ENCODE measurements at regions not wholly inside any gene's neighbourhood (a gene's known extent, or its start where the extent isn't known, plus 50 kb on each side); places are given as distances from the start of the nearest gene placed in this dataset.

- TF ChIP-seq ZNF532 (CRISPR knock-in tag; IDR thresholded peaks at IDR 0.05; ENCODE audit: borderline replicate concordance) (no peak), ESRRA (CRISPR knock-in tag; IDR thresholded peaks at IDR 0.05; ENCODE audit: borderline replicate concordance) (no peak), ZNF317 (CRISPR knock-in tag; IDR thresholded peaks at IDR 0.05; ENCODE audit: borderline replicate concordance, low read depth) (no peak)
- TF ChIP-seq, protein P1, sequence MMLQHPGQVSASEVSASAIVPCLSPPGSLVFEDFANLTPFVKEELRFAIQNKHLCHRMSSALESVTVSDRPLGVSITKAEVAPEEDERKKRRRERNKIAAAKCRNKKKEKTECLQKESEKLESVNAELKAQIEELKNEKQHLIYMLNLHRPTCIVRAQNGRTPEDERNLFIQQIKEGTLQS (CRISPR knock-in tag; conservative IDR thresholded peaks at IDR 0.05): no peak
Measured at GRCh38 chr3:177882124-177882648, 654.0 kb upstream of the KCNMB2 start (continued).

GRCh38 chr3:177883091-177883490 lies 653.1 kb upstream of the KCNMB2 start:
- ATAC-seq (no peak), DNase-seq (ENCODE audit: low spot score) (no peak)
- TF ChIP-seq FOXP1 (CRISPR knock-in tag; IDR thresholded peaks at IDR 0.05; ENCODE audit: borderline replicate concordance) (no peak), ZNF532 (CRISPR knock-in tag; IDR thresholded peaks at IDR 0.05; ENCODE audit: borderline replicate concordance) (no peak), NR3C1 (CRISPR knock-in tag; conservative IDR thresholded peaks at IDR 0.05; ENCODE audit: low read depth) (no peak), ZNF121 (CRISPR knock-in tag; IDR thresholded peaks at IDR 0.05) (no peak)
- no peak overlapping the region for H3K4me3 Mint-ChIP-seq
- H3K36me3 Mint-ChIP-seq: no peaks in the 10 kb centered on the region
- H3K4me1 Mint-ChIP-seq: peaks cover 5% of the 10 kb centered on the region; the same call in 1 of the 2 replicates
- no peaks in the 10 kb centered on the region for H3K27me3 Mint-ChIP-seq (ENCODE audit: low read depth)
- no peak overlapping the region for H3K27ac Mint-ChIP-seq
- peaks cover under 1% of the 10 kb centered on the region; the same call in 1 of the 2 replicates for H3K9me3 Mint-ChIP-seq
- ChIA-PET POLR2A (no interaction called here), CTCF (no interaction called here)

- ChIA-PET POLR2A (interaction anchor here (0.6 to 0.7 kb wide), 2 partner anchors 28 to 368 kb away, joined by 3 to 4 read pairs; no protein-coding TSS in a partner anchor), CTCF (no interaction called here)
- H3K27me3 Mint-ChIP-seq (ENCODE audit: low read depth): no peaks in the 10 kb centered on the region
- H3K27ac Mint-ChIP-seq: no peak overlapping the region
- no peak overlapping the region for H3K4me3 Mint-ChIP-seq
- no peaks in the 10 kb centered on the region for H3K36me3 Mint-ChIP-seq
- H3K9me3 Mint-ChIP-seq: peaks cover 7% of the 10 kb centered on the region
- peaks cover 5% of the 10 kb centered on the region; the same call in 1 of the 2 replicates for H3K4me1 Mint-ChIP-seq
- ATAC-seq (no peak), DNase-seq (ENCODE audit: low spot score) (no peak)
- TF ChIP-seq, protein P1 (CRISPR knock-in tag; conservative IDR thresholded peaks at IDR 0.05): no peak
- TF ChIP-seq HMGXB4 (CRISPR knock-in tag; IDR thresholded peaks at IDR 0.05): no peak
- TF ChIP-seq ZNF512 (CRISPR knock-in tag; IDR thresholded peaks at IDR 0.05; ENCODE audit: borderline replicate concordance): no peak
- TF ChIP-seq NR2C2 (CRISPR knock-in tag; IDR thresholded peaks at IDR 0.05): no peak
- TF ChIP-seq ZNF425 (CRISPR knock-in tag; conservative IDR thresholded peaks at IDR 0.05): no peak
- TF ChIP-seq ZMAT4 (CRISPR knock-in tag; IDR thresholded peaks at IDR 0.05): no peak
- no peak for TF ChIP-seq EMX1 (CRISPR knock-in tag; IDR thresholded peaks at IDR 0.05)
- no peak for TF ChIP-seq MYBL2 (CRISPR knock-in tag; IDR thresholded peaks at IDR 0.05)
- TF ChIP-seq ATF1 (CRISPR knock-in tag; IDR thresholded peaks at IDR 0.05): no peak
- TF ChIP-seq NR1H2 (CRISPR knock-in tag; IDR thresholded peaks at IDR 0.05): no peak
Measured at GRCh38 chr3:177883957-177884356, 652.3 kb upstream of the KCNMB2 start.
